Activated CD4-positive, alpha-beta memory T cell treated with anti-CD3 and anti-CD28 coated beads for 36 hours (primary cell): ENCODE measurements at regions not wholly inside any gene's neighbourhood (a gene's known extent, or its start where the extent isn't known, plus 50 kb on each side); places are given as distances from the start of the nearest gene placed in this dataset.

Source experiments
- CTCF ChIA-PET: fragments of 350-600 bp; sonication (Branson Sonifier 250); formaldehyde crosslinking; loops from one replicate; lab custom pipeline; 2021; ENCODE audit warnings: antibody characterized with exemption, inconsistent platforms; lab: Charles Lee
- POLR2A ChIA-PET: fragments of 350-600 bp; sonication (Branson Sonifier 250); formaldehyde crosslinking; loops from one replicate; lab custom pipeline; 2021; ENCODE audit warnings: antibody characterized with exemption; lab: Charles Lee
- DNase-seq: peaks from one replicate; pipeline ENCODE4 v3.0.0-alpha.2; 2020
- H3K27ac Mint-ChIP-seq: one replicate; pipeline ENCODE4 v1.8.0; 2021; ENCODE audit warnings: mixed read lengths
- H3K27me3 Mint-ChIP-seq: one replicate; pipeline ENCODE4 v1.8.0; 2021; ENCODE audit warnings: mixed read lengths
- H3K36me3 Mint-ChIP-seq: one replicate; pipeline ENCODE4 v1.8.0; 2021; ENCODE audit warnings: mixed read lengths
- H3K4me1 Mint-ChIP-seq: one replicate; pipeline ENCODE4 v1.8.0; 2021; ENCODE audit warnings: low read depth, mixed read lengths
- H3K4me3 Mint-ChIP-seq: one replicate; pipeline ENCODE4 v1.8.0; 2021; ENCODE audit warnings: mild to moderate bottlenecking, mixed read lengths
- H3K9me3 Mint-ChIP-seq: one replicate; pipeline ENCODE4 v1.8.0; 2021; ENCODE audit warnings: mixed read lengths
- intact Hi-C: fragments of 100-400 bp; cut with micrococcal nuclease; formaldehyde crosslinking; loops from one replicate; pipeline ENCODE4 v1.15.1; 2023

GRCh38 chr3:109731639-109732473 is 394.5 kb upstream of the DPPA4 start:
- Mint-ChIP-seq H3K27ac (no peak overlapping the region), H3K9me3 (peaks cover 10% of the 10 kb centered on the region), H3K27me3 (no peaks in the 10 kb centered on the region), H3K36me3 (peaks cover 2% of the 10 kb centered on the region), H3K4me3 (no peak overlapping the region), H3K4me1 (peaks cover 6% of the 10 kb centered on the region)
- POLR2A ChIA-PET: no interaction called here
- intact Hi-C loops: loop anchor here (1.0 to 10.0 kb wide), 4 partner anchors 75 to 1807 kb away; partner anchors contain the start of gene NECTIN3
- peak; percentile 44 for DNase-seq
- CTCF ChIA-PET: interaction anchor here (1.0 to 1.5 kb wide), 2 partner anchors 583 to 1348 kb away, joined by 3 to 17 read pairs; no protein-coding TSS in a partner anchor

GRCh38 chr3:109743981-109744380 is 406.6 kb upstream of the DPPA4 start:
- Mint-ChIP-seq H3K27me3 (no peaks in the 10 kb centered on the region), H3K4me1 (no peaks in the 10 kb centered on the region), H3K9me3 (no peaks in the 10 kb centered on the region), H3K4me3 (no peak overlapping the region), H3K27ac (no peak overlapping the region), H3K36me3 (no peaks in the 10 kb centered on the region)
- intact Hi-C loops: no loop called here
- CTCF ChIA-PET: interaction anchor here (1.1 kb wide), 1 partner anchor 9 kb away, joined by 3 read pairs; no protein-coding TSS in a partner anchor
- no peak for DNase-seq
- POLR2A ChIA-PET: no interaction called here

GRCh38 chr3:109772520-109772919 is 435.2 kb upstream of the DPPA4 start:
- intact Hi-C loops: no loop called here
- Mint-ChIP-seq H3K36me3 (peaks cover 7% of the 10 kb centered on the region), H3K4me3 (no peak overlapping the region), H3K9me3 (peaks cover 8% of the 10 kb centered on the region), H3K27ac (no peak overlapping the region), H3K27me3 (no peaks in the 10 kb centered on the region), H3K4me1 (peaks cover 17% of the 10 kb centered on the region)
- no peak for DNase-seq
- POLR2A ChIA-PET: no interaction called here
- CTCF ChIA-PET: no interaction called here

GRCh38 chr3:109774108-109774507 is 436.8 kb upstream of the DPPA4 start:
- Mint-ChIP-seq H3K36me3 (peaks cover 11% of the 10 kb centered on the region), H3K4me3 (no peak overlapping the region), H3K27me3 (no peaks in the 10 kb centered on the region), H3K9me3 (peaks cover 16% of the 10 kb centered on the region), H3K4me1 (peaks cover 17% of the 10 kb centered on the region), H3K27ac (no peak overlapping the region)
- POLR2A ChIA-PET: no interaction called here
- CTCF ChIA-PET: no interaction called here
- intact Hi-C loops: no loop called here
- no peak for DNase-seq

GRCh38 chr3:109784285-109784684 is 446.9 kb upstream of the DPPA4 start:
- H3K27me3 Mint-ChIP-seq: no peaks in the 10 kb centered on the region
- ChIA-PET POLR2A (no interaction called here), CTCF (no interaction called here)
- intact Hi-C loops: no loop called here
- DNase-seq: no peak
- peaks cover 16% of the 10 kb centered on the region for H3K9me3 Mint-ChIP-seq
- no peak overlapping the region for H3K27ac Mint-ChIP-seq
- no peak overlapping the region for H3K4me3 Mint-ChIP-seq
- H3K36me3 Mint-ChIP-seq: peaks cover 13% of the 10 kb centered on the region
- H3K4me1 Mint-ChIP-seq: no peaks in the 10 kb centered on the region

- POLR2A ChIA-PET: no interaction called here
Measured at GRCh38 chr3:109784852-109785631, 447.7 kb upstream of the DPPA4 start.

GRCh38 chr3:109803274-109803673 is 465.9 kb upstream of the DPPA4 start:
- H3K27me3 Mint-ChIP-seq: no peaks in the 10 kb centered on the region

More at GRCh38 chr3:109784852-109785631, 447.7 kb upstream of the DPPA4 start:
- CTCF ChIA-PET: no interaction called here
- Mint-ChIP-seq H3K9me3 (peaks cover 13% of the 10 kb centered on the region), H3K27me3 (no peaks in the 10 kb centered on the region), H3K36me3 (peaks cover 10% of the 10 kb centered on the region), H3K4me3 (no peak overlapping the region), H3K4me1 (no peaks in the 10 kb centered on the region), H3K27ac (no peak overlapping the region)
- DNase-seq: no peak
- intact Hi-C loops: no loop called here

GRCh38 chr3:109804697-109805096 is 467.4 kb upstream of the DPPA4 start:
- peaks cover 10% of the 10 kb centered on the region for H3K36me3 Mint-ChIP-seq
- H3K27ac Mint-ChIP-seq: no peak overlapping the region
- ChIA-PET CTCF (interaction anchor here (1.6 to 2.0 kb wide), 2 partner anchors 11 to 510 kb away, joined by 5 read pairs; no protein-coding TSS in a partner anchor), POLR2A (no interaction called here)
- H3K27me3 Mint-ChIP-seq: no peaks in the 10 kb centered on the region
- no peak for DNase-seq
- H3K4me1 Mint-ChIP-seq: peaks cover 34% of the 10 kb centered on the region
- peak overlapping the region; percentile 10 for H3K4me3 Mint-ChIP-seq
- intact Hi-C loops: loop anchor here (5.0 to 10.0 kb wide), 3 partner anchors 72 to 1430 kb away; no protein-coding TSS in a partner anchor
- peaks cover 8% of the 10 kb centered on the region for H3K9me3 Mint-ChIP-seq

More at GRCh38 chr3:109803274-109803673, 465.9 kb upstream of the DPPA4 start:
- H3K9me3 Mint-ChIP-seq: peaks cover 18% of the 10 kb centered on the region
- H3K36me3 Mint-ChIP-seq: peaks cover 15% of the 10 kb centered on the region
- peaks cover 34% of the 10 kb centered on the region for H3K4me1 Mint-ChIP-seq
- DNase-seq: no peak
- no peak overlapping the region for H3K4me3 Mint-ChIP-seq
- POLR2A ChIA-PET: no interaction called here
- no peak overlapping the region for H3K27ac Mint-ChIP-seq
- intact Hi-C loops: loop anchor here (10.0 kb wide), 2 partner anchors 1012 to 1432 kb away; no protein-coding TSS in a partner anchor
- CTCF ChIA-PET: interaction anchor here (2.0 kb wide), 1 partner anchor 10 kb away, joined by 5 read pairs; no protein-coding TSS in a partner anchor

GRCh38 chr3:109806929-109807328 is 469.6 kb upstream of the DPPA4 start:
- H3K9me3 Mint-ChIP-seq: no peaks in the 10 kb centered on the region
- ChIA-PET POLR2A (no interaction called here), CTCF (interaction anchor here (0.8 kb wide), 1 partner anchor 213 kb away, joined by 3 read pairs; no protein-coding TSS in a partner anchor)
- DNase-seq: peak; percentile 44
- H3K4me1 Mint-ChIP-seq: peaks cover 34% of the 10 kb centered on the region
- H3K27me3 Mint-ChIP-seq: no peaks in the 10 kb centered on the region
- H3K4me3 Mint-ChIP-seq: no peak overlapping the region
- H3K27ac Mint-ChIP-seq: peak overlapping the region; percentile 62
- intact Hi-C loops: loop anchor here (1.0 to 10.0 kb wide), 8 partner anchors 45 to 1736 kb away; partner anchors contain the start of gene CD96
- peaks cover 5% of the 10 kb centered on the region for H3K36me3 Mint-ChIP-seq

- H3K27me3 Mint-ChIP-seq: no peaks in the 10 kb centered on the region
- no peak overlapping the region for H3K27ac Mint-ChIP-seq
- DNase-seq: no peak
- H3K9me3 Mint-ChIP-seq: no peaks in the 10 kb centered on the region
- CTCF ChIA-PET: no interaction called here
- intact Hi-C loops: loop anchor here (5.0 to 10.0 kb wide), 3 partner anchors 77 to 1425 kb away; no protein-coding TSS in a partner anchor
- peaks cover 30% of the 10 kb centered on the region for H3K4me1 Mint-ChIP-seq
- POLR2A ChIA-PET: no interaction called here
- H3K36me3 Mint-ChIP-seq: peaks cover 5% of the 10 kb centered on the region
- no peak overlapping the region for H3K4me3 Mint-ChIP-seq
Measured at GRCh38 chr3:109809513-109809912, 472.2 kb upstream of the DPPA4 start.

GRCh38 chr3:109818081-109818480 is 480.7 kb upstream of the DPPA4 start:
- ChIA-PET CTCF (interaction anchor here (0.7 kb wide), 1 partner anchor 29 kb away, joined by 3 read pairs; no protein-coding TSS in a partner anchor), POLR2A (no interaction called here)
- no peaks in the 10 kb centered on the region for H3K36me3 Mint-ChIP-seq

GRCh38 chr3:109819734-109820133 is 482.4 kb upstream of the DPPA4 start:
- DNase-seq: no peak
- intact Hi-C loops: no loop called here
- no peak overlapping the region for H3K27ac Mint-ChIP-seq
- no peak overlapping the region for H3K4me3 Mint-ChIP-seq
- ChIA-PET CTCF (no interaction called here), POLR2A (no interaction called here)
- no peaks in the 10 kb centered on the region for H3K9me3 Mint-ChIP-seq
- H3K27me3 Mint-ChIP-seq: no peaks in the 10 kb centered on the region
- no peaks in the 10 kb centered on the region for H3K4me1 Mint-ChIP-seq
- H3K36me3 Mint-ChIP-seq: no peaks in the 10 kb centered on the region

More at GRCh38 chr3:109818081-109818480, 480.7 kb upstream of the DPPA4 start:
- DNase-seq: no peak
- Mint-ChIP-seq H3K4me1 (no peaks in the 10 kb centered on the region), H3K9me3 (no peaks in the 10 kb centered on the region), H3K27me3 (no peaks in the 10 kb centered on the region), H3K27ac (no peak overlapping the region), H3K4me3 (no peak overlapping the region)
- intact Hi-C loops: no loop called here
